GM21529 (cell line): ENCODE measurements at regions not wholly inside any gene's neighbourhood (a gene's known extent, or its start where the extent isn't known, plus 50 kb on each side); places are given as distances from the start of the nearest gene placed in this dataset.
"Not testable (repeated sequence)": the region's sequence is repeated elsewhere in the genome, so short reads cannot be mapped to it uniquely, and the experiment has no call there.

Experiments
- ATAC-seq: cut with Tn5 transposase; IDR thresholded peaks from one replicate; pipeline ENCODE4 v1.9.1; 2021; ENCODE audit not compliant: unreplicated experiment

DNA sequence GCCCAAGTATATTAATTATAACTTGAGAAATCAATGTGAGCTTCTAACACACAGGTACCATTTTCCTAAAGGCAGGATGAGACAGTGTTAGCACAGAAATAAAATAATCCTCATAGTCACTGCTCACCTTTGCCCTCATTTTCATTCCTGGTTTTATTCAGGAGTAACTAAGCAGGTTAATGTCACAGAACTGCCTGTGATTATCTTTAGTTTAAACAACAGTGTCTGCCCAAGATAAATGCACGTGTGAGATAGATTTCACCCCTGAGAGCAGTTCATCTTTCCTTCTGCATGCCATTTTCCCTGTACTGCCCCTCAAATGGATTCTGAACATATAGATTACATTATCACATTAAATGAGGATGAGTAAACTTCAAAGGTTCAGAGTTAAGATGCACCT lies 250.7 kb downstream of the RMST start:
- no peak for ATAC-seq

DNA sequence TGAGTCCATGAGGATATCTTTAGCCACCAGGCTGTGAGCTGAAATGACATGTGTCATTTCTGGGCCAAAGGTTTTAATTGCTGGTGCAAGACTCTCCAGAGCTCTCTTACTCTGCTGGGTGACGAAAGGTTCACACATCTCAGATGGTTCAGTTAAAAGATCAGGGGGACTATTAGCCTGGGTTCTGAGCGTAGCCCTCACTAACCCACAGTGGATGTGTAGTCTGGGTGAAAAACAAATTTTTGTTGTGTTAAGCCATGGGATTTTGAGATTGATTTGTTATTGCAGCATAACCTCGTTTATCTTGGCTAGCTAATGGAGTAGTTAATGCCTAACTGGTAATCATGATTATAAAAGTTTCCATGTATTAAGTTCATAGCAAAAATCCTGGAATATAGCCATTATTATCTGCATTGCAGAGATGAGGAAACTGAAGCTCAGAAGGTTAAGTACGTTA lies 251.5 kb downstream of the RMST start:
- no peak for ATAC-seq

DNA sequence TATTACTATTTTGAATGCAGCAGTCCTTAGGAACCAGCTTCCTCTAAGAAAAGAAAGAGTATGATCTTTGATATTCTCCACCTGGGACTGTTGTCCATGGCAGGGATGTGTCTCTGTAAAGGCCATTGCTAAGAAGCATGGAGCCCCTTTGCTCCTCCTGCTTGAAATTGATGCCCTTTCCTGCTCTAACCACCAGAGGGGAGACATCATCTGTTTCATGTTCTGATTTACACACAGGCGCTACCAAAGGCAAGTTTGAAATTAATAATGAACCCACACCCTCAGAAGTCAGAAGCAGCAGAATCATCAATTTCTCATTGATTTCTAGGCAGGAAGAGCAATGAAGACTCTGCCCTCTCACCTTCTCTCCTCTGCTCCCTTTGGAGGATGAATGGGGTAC lies 253.8 kb downstream of the RMST start:
- ATAC-seq = no peak

DNA sequence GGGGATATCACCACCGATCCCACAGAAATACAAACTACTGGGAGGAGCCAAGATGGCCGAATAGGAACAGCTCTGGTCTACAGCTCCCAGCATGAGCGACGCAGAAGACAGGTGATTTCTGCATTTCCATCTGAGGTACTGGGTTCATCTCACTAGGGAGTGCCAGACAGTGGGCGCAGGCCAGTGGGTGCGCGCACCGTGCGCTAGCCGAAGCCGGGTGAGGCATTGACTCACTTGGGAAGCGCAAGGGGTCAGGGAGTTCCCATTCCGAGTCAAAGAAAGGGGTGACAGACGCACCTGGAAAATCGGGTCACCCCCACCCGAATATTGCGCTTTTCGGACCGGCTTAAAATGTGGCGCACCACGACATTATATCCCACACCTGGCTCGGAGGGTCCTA lies 261.2 kb downstream of the RMST start:
- not testable (repeated sequence) for ATAC-seq

DNA sequence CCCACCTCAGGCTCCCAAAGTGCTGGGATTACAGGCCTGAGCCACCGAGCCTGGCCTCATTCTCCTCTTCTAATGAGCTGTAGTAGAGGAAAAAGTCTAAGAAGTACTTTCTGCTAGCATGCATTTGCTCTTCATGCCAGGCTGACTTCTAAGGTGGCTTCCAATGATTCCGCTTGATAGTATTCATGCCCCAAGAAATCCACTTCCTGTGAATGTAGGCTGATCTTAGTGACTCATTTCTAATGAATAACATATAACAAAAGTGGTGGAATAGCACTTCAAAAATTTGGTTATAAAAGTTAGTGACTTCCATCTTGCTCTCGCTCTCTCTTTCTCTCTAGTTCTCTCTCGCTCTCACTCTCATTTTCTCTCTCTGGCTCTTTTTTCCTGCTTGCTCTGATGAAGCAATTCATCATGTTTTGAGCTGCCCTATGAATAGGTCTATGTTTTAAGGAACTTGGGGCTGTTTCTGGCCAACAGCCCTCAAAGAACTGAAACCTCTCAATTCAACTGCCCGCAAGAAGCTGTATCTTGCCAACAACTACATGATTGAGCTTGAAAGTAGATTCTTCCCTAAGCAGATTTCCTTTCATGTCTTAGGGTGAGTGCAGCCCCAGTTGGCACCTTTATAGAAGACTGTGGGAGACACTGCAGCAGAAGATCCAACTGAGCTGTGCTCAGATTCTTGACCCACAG lies 282.9 kb downstream of the RMST start:
- ATAC-seq = no peak

DNA sequence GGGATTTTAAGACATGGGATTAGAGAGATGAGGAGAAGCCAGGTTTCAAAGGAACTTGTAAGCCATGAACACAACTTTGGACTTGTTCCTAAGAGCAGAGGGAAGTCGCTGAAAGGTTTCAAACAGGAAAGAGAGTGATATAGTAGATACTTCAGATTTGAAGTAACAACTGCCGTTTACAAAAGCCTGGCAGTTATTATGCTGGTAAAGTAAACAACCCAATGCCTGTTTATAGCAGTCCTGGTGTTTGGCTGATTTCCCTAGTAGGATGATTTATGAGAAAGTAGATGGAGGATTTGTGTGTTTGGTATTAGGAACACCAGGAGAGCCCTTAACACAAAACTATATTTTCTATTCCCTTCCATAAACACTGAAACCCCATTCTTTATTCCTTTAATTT lies 285.7 kb downstream of the RMST start:
- no peak for ATAC-seq

DNA sequence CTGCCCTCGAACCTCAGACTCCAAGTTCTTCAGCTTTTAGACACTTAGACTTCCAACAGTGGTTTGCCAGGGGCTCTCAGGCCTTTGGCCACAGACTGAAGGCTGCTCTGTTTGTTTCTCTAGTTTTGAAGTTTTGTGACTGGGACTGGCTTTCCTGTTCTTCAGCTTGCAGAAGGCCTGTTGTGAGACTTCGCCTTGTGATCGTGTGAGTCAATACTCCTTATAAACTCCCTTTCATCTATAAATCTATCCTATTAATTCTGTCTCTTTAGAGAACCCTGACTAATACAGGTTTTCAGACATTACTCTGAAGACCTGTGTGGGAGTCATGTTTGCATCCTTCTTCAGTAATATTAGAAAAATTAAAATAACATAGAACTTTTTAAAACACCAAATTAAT lies 289.1 kb downstream of the RMST start:
- ATAC-seq = no peak

DNA sequence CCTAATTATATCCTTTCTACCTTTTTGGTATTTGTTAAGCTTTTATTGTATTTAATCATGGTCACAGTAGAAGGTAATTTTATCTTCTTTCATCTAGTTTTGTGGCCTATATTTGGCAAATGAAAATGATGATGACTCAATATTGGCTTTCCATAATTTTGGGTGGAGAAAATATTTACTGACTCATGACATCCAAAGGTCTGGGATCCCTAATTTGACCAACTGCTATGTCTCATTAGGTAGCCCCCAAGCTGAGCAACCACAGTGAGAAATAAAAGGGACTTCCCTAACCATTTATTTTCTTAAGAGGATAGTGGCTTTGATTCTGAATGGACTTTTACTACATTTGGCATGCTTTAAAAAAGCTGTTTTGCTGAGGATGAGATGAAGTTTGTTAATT lies 289.5 kb downstream of the RMST start:
- ATAC-seq = no peak

DNA sequence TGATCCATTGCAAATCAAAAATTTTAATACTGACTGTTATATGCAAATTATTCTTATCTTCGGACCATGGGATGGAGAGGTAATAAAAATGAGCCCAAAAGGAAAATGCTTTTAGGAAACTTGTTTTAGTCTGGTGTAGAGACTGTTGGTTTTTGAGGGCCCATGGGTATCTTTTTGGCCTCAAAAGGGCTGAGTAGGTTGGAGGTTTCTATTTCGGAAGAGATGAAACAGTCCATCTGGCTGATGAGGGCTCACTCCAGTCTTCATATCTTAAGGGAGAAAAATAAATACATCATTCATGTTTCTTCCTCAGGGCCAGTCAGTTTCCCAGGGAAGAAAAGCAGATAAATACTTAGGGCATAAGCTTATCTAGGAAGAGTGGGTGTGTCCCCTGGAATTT lies 290.7 kb downstream of the RMST start:
- ATAC-seq = no peak

DNA sequence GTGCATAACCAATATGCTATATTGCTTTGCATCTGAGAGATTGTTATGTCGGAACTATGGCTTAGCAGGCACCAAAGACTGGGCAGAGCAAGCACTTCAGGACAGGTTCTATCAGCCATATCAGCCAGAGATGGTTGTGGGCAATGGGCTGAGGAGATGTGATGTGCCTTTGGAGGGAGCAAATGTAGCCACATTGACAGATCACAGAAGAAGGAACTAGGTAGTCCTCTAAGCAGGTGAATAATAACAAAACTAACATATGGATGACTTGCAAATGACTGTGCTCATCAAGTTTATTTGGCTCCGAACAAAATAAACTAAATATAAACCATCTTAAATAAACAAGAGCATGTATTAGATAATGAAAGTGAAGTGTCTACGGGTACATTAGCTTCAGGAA lies 291.7 kb downstream of the RMST start:
- no peak for ATAC-seq

DNA sequence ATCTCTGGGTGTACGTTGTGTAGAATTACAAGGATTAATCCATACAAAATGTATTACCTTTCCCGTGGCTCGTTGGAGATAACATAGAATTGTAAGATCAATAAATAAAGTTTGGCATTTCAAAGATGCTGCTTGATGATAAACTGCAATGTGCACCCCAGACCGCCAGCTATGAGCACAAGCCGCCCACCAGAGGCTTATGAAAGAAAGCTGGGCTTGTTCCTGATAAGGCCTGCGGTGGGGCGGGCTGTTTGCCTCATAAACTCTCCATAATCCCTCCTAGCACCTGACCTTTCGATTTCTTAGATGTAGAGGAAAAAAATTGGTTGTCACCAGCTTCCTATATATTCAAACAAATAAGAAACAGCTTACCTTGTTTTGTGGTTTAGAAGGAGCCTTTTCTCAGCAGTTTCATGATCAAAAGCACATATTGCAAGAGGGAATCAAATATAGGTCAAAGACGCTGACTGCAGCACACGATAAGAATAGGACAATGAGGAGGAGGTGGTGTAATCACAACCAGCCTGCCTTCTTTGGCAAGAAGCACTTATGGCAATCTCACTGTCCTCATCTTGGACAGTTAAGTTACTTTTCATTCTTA lies 293.6 kb downstream of the RMST start:
- no peak for ATAC-seq

DNA sequence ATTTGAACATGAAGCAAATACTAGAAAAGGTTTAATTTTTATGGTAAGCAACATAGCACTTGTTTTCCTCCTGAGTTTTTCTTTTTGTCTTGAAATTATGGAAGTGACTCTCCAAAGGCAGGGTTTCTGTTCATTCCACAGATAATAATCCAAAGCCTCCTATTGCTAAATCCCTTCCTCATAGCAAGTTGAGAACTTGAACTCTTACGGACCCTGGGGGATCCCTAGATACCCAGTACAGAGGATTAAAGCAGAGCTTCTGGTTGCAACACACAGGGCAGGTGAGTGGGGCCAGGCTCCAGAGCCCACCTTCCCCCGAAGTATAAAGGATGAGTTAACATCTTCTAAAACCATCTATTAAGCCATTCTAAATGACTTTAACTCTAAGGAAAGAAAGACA lies 294.1 kb downstream of the RMST start:
- ATAC-seq = no peak

DNA sequence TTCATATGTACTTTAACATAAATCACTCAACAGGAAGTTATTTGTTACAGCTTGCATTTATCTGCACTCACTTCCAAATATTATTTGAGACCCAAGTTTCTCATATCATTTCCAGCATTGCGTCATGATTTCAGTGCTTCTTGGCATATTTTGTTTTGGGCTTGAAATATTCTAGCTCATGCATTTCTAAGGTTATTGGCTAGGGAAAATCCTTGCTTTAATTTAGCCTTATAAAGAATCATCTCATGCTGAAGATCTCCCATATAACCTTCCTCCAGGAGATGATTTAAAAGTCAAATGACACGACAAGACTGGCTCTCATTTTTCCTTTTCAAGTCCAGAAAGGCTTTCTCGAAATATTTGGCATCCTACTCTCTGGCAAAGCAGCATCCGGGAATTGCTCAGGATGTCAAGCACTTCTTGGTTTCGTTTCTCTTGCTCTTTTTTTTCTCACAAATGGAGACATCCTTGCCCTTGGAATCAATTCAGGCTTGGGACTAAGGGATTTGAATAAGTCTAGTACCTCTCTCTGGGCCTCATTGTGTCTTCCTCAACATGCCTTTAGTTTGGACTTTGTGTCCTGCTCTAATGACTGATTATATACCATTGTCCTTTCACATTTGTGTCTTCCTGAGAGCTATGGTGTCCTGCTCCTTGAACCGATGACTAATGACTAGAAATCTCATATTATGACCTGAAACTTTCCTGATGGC lies 295.0 kb downstream of the RMST start:
- no peak for ATAC-seq

DNA sequence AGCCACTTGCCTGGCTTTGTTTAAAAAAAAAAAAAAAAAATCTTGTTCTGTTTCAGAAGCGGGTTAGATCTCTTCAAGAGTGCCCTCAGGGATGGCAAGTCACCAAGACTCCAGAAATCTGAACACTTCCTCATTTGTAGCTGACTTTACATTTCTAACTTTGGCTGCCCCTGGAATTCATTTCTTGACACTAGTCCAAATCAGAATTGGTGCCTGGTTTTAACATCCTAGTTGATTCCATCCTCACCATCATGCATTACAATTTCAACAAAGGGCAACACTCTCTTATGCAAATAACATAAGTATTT lies 295.5 kb downstream of the RMST start:
- ATAC-seq = no peak

DNA sequence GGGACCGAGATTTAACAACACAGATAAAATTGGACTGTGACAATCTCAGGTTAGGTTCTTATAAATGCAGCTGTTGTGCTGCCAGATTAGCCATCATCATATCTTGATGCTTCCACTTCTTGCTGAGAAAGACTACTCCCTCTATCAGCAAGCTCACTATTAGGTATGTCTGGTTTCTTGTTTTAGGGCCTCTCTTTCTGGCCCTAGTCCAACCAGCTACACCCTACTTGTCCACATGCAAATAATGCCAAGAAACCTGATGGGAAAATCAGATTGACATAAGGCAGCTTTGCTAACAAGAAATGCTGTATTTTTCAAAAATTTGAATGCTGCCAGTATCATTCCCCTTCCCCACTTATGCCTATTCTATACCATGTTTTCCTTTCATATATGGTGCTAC lies 296.0 kb downstream of the RMST start:
- no peak for ATAC-seq

DNA sequence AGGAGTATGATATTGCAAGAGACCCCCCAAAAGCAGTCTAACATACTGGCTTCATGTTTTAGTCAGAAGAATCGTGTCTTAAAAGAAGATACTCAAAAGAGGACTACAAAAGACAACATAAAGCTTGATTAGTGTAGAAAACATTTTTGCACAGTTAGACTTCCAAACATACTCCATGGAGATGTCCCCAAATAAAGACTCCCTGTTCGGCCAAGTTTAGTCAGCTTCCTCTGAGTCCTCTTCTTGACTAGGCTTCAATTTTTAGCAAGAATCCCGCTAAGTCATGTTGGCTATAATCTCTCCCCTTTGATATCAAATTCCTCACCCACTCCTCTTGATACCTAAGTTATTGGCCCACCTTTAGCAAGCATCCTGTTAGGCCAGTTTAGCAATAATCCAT lies 298.0 kb downstream of the RMST start:
- ATAC-seq = no peak

DNA sequence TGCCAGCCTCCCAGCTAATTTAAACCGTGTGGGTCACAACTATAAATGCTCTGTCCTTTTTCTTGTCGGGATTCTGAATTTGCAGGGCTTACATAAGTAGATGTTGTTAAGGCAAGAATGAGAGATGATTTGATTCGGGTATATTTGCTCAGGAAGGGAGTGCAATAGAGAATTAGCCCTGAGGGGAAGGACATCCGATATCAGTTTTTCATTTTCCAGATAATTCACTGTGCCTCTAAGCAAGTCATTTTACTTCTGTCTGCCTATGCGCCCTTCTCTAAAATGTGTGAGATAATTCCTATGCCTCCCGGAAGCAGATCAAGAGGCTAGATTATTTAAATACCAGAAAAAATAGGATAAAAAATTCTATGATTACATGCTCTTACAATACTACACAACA lies 300.5 kb downstream of the RMST start:
- no peak for ATAC-seq

DNA sequence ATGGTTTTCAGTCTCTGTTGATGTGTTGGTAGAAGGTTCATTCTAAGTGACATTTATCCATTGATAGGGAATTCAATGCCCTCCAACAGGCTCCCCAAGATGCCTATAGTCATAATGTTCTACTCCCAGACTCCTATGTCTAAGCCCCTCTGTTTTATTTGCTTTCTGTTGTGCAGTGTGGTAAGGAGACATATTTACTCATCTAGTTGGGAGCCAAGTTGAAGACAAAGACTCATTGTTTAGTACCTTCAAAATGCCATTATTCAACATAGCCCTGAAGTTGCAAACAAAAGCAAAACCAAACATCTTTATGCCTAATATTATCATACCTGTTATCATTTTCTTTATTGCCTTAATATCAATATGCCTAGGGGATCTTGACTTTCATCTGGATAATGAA lies 302.1 kb downstream of the RMST start:
- ATAC-seq = no peak

DNA sequence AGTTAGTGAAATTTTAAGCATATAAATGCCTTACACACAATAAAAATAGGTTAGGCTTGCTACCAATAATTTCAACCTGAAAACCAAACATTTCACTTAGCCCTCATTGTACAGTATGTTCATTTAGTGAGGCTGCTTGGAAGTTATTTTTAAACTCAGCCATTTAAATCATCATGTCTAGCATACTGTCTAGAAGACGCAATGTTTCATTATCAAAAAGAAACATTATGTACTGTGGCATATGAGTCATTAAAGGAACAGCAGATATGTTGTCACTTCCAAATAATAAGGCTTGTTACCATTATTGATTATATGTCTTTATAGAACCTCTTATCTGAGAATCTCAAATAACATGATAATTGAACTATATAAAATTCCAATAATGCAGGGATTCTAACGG lies 304.7 kb downstream of the RMST start:
- no peak for ATAC-seq

DNA sequence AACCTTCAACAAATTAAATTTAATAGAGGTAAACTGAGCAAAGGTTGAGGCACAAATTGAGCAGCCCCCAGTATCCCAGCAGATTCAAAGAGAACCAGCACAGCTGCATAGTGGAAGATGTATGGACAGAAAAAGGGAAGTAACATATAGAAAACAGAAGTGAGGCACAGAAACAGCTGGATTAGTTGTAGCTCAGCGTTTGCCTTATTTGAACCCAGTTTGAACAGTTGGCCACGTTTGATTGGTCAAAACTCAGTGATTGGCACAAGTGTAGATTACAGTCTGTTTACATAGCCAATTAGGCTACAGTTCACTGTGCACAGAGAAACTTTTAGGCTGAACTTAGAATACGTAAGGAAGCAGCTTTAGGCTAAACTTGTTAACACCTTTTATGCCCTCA lies 315.5 kb downstream of the RMST start:
- no peak for ATAC-seq

DNA sequence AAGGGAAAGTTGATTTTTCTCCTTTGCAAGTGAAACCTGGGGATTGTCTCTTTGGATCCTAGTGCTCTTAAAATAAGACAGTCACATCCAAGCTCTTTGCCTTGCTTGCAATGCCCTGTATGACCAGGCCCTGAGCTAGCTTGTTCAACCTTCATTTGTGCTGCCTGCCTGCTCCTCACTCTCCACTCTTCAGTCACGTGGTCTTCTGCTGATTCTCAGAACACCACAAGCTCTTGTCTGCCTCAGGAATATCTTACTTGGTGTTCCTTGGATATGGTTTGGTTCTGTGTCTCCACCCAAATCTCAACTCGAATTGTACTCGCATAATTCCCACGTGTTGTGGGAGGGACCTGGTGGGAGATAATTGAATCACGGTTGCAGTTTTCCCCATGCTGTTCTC lies 318.7 kb downstream of the RMST start:
- no peak for ATAC-seq

DNA sequence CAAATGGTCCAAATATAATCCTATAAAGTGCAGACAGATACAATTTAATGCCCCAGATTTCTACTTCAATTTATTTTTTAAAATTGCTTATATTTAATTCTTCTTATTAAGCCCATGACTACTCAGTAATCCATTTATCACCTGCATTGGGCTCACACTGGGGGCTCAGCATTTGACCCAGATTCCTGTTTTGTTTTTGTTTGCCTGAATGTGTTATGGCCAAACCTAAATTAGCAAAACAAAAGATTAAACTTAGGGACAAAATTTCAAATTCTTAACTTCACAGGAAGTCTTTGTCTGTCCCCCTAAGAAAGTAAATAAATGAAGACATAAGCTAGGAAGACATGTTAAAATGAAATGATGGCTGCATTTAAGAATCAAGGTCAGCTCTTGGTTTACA lies 322.3 kb downstream of the RMST start:
- no peak for ATAC-seq

DNA sequence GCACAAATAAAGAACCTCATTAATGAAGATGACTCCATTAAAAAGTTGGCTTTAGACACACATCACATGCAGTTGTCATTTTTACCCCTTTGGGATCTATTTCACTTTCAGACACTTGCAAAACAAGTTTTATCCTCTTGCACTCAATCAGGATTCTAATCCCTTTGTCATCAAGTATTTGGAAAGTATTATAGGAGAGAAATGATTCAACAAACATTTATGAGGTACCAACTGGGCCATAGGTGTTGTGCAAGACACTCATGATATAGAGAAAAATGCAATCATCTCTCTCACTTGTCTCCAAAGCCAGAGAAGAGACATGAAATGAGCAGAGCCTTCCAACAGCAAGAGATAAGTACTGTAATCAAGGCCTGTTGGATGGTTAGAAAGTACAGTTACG lies 327.7 kb downstream of the RMST start:
- no peak for ATAC-seq
